Osteoblast (primary cell): ENCODE measurements at regions not wholly inside any gene's neighbourhood (a gene's known extent, or its start where the extent isn't known, plus 50 kb on each side); places are given as distances from the start of the nearest gene placed in this dataset. TPM values are rescaled to one million over a fixed set of nuclear protein-coding genes. Genes with fewer than 3 reads are reported as not detected.
A peak's percentile ranks its signal among the peaks of the same experiment; 100 is the strongest.
"Not testable (repeated sequence)": the region's sequence is repeated elsewhere in the genome, so short reads cannot be mapped to it uniquely, and the experiment has no call there.

Experiments
- DNase-seq: peaks from one replicate; pipeline ENCODE4 v3.0.0; 2011; ENCODE audit warnings: low spot score, mixed read lengths; ENCODE audit not compliant: insufficient read length; ENCODE audit errors: missing footprints
- H2AFZ ChIP-seq: 2 replicates; pipeline ENCODE4 v1.6.0; 2011; ENCODE audit warnings: mild to moderate bottlenecking, low read length
- H3K27ac ChIP-seq: 2 replicates; pipeline ENCODE4 v1.5.1; 2011; ENCODE audit warnings: mild to moderate bottlenecking, low read depth, low read length, moderate library complexity
- H3K27me3 ChIP-seq: 2 replicates; pipeline ENCODE4 v1.6.0; 2012; ENCODE audit warnings: mild to moderate bottlenecking, control low read depth, inconsistent platforms, low read length, moderate library complexity; ENCODE audit not compliant: insufficient read depth
- H3K36me3 ChIP-seq: 2 replicates; pipeline ENCODE4 v1.5.1; 2011; ENCODE audit warnings: mild to moderate bottlenecking, low read length, control low read depth, moderate library complexity; ENCODE audit not compliant: insufficient read depth
- H3K4me1 ChIP-seq: 2 replicates; pipeline ENCODE4 v1.5.1; 2011; ENCODE audit warnings: mild to moderate bottlenecking, low read length, control low read depth, moderate library complexity; ENCODE audit not compliant: insufficient read depth
- H3K4me2 ChIP-seq: 2 replicates; pipeline ENCODE4 v1.6.0; 2011; ENCODE audit warnings: mild to moderate bottlenecking, low read length; ENCODE audit not compliant: insufficient read depth
- H3K4me3 ChIP-seq: fragments of 200-600 bp; sonication (generic); 3 replicates; pipeline ENCODE4 v1.5.1; 2012; ENCODE audit warnings: mild to moderate bottlenecking, low read length, inconsistent platforms; ENCODE audit not compliant: insufficient read depth
- H3K79me2 ChIP-seq: 2 replicates; pipeline ENCODE4 v1.6.0; 2012; ENCODE audit warnings: mild to moderate bottlenecking, low read length, control low read depth, inconsistent platforms; ENCODE audit not compliant: insufficient read depth
- H3K9me3 ChIP-seq: 2 replicates; pipeline ENCODE4 v1.5.1; 2011; ENCODE audit warnings: low read depth, low read length, control low read depth
- H4K20me1 ChIP-seq: 2 replicates; pipeline ENCODE4 v1.6.0; 2012; ENCODE audit warnings: mild to moderate bottlenecking, low read length, control low read depth; ENCODE audit not compliant: insufficient read depth
- small RNA-seq: library from RNA; depleted of rRNA; stranded (forward); fragments of <200 nt; gene quantifications from one replicate; pipeline ENCODE3, GENCODE V24; 2012
- TF ChIP-seq, protein P1 (sequence below): IDR thresholded peaks from 2 replicates; pipeline ENCODE4 v1.5.1; 2011; ENCODE audit warnings: mild to moderate bottlenecking, low read depth, low read length, moderate library complexity; ENCODE audit errors: extremely low read depth

GRCh38 chr21:10463156-10463555, 58.2 kb upstream of the TPTE start:
- H3K4me1 ChIP-seq = no peaks in the 10 kb centered on the region
- H3K79me2 ChIP-seq = no peaks in the 10 kb centered on the region
- no peaks in the 10 kb centered on the region for H3K27me3 ChIP-seq
- TF ChIP-seq, protein P1, sequence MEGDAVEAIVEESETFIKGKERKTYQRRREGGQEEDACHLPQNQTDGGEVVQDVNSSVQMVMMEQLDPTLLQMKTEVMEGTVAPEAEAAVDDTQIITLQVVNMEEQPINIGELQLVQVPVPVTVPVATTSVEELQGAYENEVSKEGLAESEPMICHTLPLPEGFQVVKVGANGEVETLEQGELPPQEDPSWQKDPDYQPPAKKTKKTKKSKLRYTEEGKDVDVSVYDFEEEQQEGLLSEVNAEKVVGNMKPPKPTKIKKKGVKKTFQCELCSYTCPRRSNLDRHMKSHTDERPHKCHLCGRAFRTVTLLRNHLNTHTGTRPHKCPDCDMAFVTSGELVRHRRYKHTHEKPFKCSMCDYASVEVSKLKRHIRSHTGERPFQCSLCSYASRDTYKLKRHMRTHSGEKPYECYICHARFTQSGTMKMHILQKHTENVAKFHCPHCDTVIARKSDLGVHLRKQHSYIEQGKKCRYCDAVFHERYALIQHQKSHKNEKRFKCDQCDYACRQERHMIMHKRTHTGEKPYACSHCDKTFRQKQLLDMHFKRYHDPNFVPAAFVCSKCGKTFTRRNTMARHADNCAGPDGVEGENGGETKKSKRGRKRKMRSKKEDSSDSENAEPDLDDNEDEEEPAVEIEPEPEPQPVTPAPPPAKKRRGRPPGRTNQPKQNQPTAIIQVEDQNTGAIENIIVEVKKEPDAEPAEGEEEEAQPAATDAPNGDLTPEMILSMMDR = no peak
- no peak overlapping the region for H3K27ac ChIP-seq
- H4K20me1 ChIP-seq = no peaks in the 10 kb centered on the region
- H3K4me3 ChIP-seq = no peak overlapping the region
- no peaks in the 10 kb centered on the region for H3K36me3 ChIP-seq
- H3K4me2 ChIP-seq = no peak overlapping the region
- DNase-seq = peak; percentile 72
- no peak overlapping the region for H2AFZ ChIP-seq
- H3K9me3 ChIP-seq = peaks cover 17% of the 10 kb centered on the region

DNA sequence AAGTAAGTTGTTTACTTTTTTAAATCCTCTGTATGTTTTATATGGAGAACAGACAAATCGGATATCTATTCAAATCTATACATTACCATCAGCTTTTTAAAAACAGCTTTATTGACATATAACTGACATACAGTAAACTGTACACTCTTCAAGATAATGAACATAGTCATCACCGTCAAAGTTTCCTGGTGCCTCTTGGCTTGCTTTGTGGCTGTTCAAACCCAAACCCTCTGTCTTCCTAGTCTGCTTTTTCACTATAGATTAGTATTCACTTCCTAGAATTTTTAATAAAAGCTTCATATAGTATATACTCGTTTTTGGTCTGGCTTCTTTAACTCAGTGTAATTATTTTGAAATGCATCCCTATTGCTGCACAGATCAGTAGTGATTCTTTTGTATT, 56.4 kb upstream of the TPTE start:
- no peak overlapping the region for H3K4me2 ChIP-seq
- H3K36me3 ChIP-seq = no peaks in the 10 kb centered on the region
- H3K79me2 ChIP-seq = no peaks in the 10 kb centered on the region
- H2AFZ ChIP-seq = no peak overlapping the region
- TF ChIP-seq, protein P1 = no peak
- no peaks in the 10 kb centered on the region for H3K27me3 ChIP-seq
- peak; percentile 63 for DNase-seq
- no peaks in the 10 kb centered on the region for H4K20me1 ChIP-seq
- no peak overlapping the region for H3K4me3 ChIP-seq
- no peaks in the 10 kb centered on the region for H3K4me1 ChIP-seq
- no peak overlapping the region for H3K27ac ChIP-seq
- peaks cover 15% of the 10 kb centered on the region for H3K9me3 ChIP-seq

- not testable (repeated sequence) for H3K4me2 ChIP-seq, H3K4me1 ChIP-seq, H2AFZ ChIP-seq, H3K36me3 ChIP-seq, H3K27ac ChIP-seq, H3K27me3 ChIP-seq, H3K79me2 ChIP-seq, H4K20me1 ChIP-seq, H3K4me3 ChIP-seq, DNase-seq
- H3K9me3 ChIP-seq = peaks cover 16% of the 10 kb centered on the region
Observed at GRCh38 chr21:10465524-10466110, 55.8 kb upstream of the TPTE start.

- DNase-seq = no peak
- Histone ChIP-seq H3K4me1 (no peaks in the 10 kb centered on the region), H3K9me3 (peaks cover 16% of the 10 kb centered on the region), H3K79me2 (no peaks in the 10 kb centered on the region), H3K27ac (no peak overlapping the region), H3K27me3 (no peaks in the 10 kb centered on the region), H4K20me1 (no peaks in the 10 kb centered on the region), H2AFZ (no peak overlapping the region), H3K36me3 (no peaks in the 10 kb centered on the region), H3K4me3 (no peak overlapping the region), H3K4me2 (no peak overlapping the region)
- TF ChIP-seq, protein P1 = no peak
Observed at GRCh38 chr21:10466200-10466599, 55.2 kb upstream of the TPTE start.

Small RNA genes in the stretch of these regions (small RNA-seq; reads per million reads assigned to genes)
- gene AF254983.2 = not detected
